Esophagus squamous epithelium (tissue), 5 donors: ENCODE measurements at regions not wholly inside any gene's neighbourhood (a gene's known extent, or its start where the extent isn't known, plus 50 kb on each side); places are given as distances from the start of the nearest gene placed in this dataset.

ENCODE experiments used
- DNase-seq: peaks from one replicate; lab custom pipeline; 2025; lab: John Stamatoyannopoulos, UW
- H3K27ac ChIP-seq, 4 donors: fragments of 200-600 bp; sonication (generic); one replicate each; pipeline ENCODE4 v1.5.1; 2016 to 2019; ENCODE audit warnings: mild to moderate bottlenecking in 1 of 4
- H3K27me3 ChIP-seq, 4 donors: fragments of 200-600 bp; sonication (generic); 1 replicate in 3 of 4; 2 replicates in 1 of 4; pipeline versions ENCODE4 v1.5.1 to v1.6.0; 2017 to 2021; ENCODE audit warnings: antibody characterized with exemption in 1 of 4
- H3K36me3 ChIP-seq, 3 donors: fragments of 200-600 bp; sonication (generic); one replicate each; pipeline ENCODE4 v1.5.1; 2016 to 2019
- H3K4me1 ChIP-seq, 3 donors: fragments of 200-600 bp; sonication (generic); one replicate each; pipeline ENCODE4 v1.5.1; 2017 to 2019
- H3K4me3 ChIP-seq, 4 donors: fragments of 200-600 bp; sonication (generic); 1 replicate in 3 of 4; 2 replicates in 1 of 4; pipeline ENCODE4 v1.5.1; 2016 to 2019; ENCODE audit warnings: mild to moderate bottlenecking in 2 of 4, moderate library complexity in 1 of 4
- H3K9me3 ChIP-seq, 3 donors: fragments of 200-600 bp; sonication (generic); one replicate each; pipeline ENCODE4 v1.5.1; 2016 to 2019
- CTCF ChIP-seq, 6 experiments: fragments of 450-650 bp in 4 of 6; fragments of 200-600 bp in 2 of 6; sonication (generic) in 2 of 6; IDR thresholded peaks; one replicate each; pipeline ENCODE4 v1.5.1; 2016 to 2019; ENCODE audit warnings: antibody characterized with exemption in 6 of 6, mild to moderate bottlenecking in 4 of 6, moderate library complexity in 4 of 6
- POLR2A ChIP-seq, 4 donors: fragments of 450-650 bp; IDR thresholded peaks; one replicate each; pipeline ENCODE4 v1.6.1; 2017; ENCODE audit warnings: antibody characterized with exemption in 4 of 4, mild to moderate bottlenecking in 4 of 4, moderate library complexity in 3 of 4
- WGBS, 2 donors: methylation state at CpG; one replicate each; pipeline ENCODE4 v1.1.5; 2018; 5-methylcytosine and 5-hydroxymethylcytosine counted together
- intact Hi-C: fragments of 100-400 bp; cut with DNase I; formaldehyde crosslinking; loops from one replicate; pipeline ENCODE4 v1.15.0; 2022
- donor health status: DM: yes; HTN: yes; CAD: no.

- 76 to 86% methylated on average over 1 of the region's 1 CpG for WGBS, 2 donors
- Histone ChIP-seq H3K27ac (no peak overlapping the region), H3K27me3 (no peaks in the 10 kb centered on the region), H3K36me3 (no peaks in the 10 kb centered on the region), H3K4me3 (no peak overlapping the region), H3K4me1 (no peaks in the 10 kb centered on the region), H3K9me3 (no peaks in the 10 kb centered on the region)
- DNase-seq: no peak
- TF ChIP-seq POLR2A (IDR thresholded peaks at IDR 0.05): no peak
- intact Hi-C loops: no loop called here
These were observed 233.2 kb upstream of the TMCO5A start for GRCh38 chr15:37701230-37701629.

GRCh38 chr15:37709669-37710068 is 224.8 kb upstream of the TMCO5A start:
- TF ChIP-seq POLR2A (IDR thresholded peaks at IDR 0.05) (no peak), CTCF (IDR thresholded peaks at IDR 0.05) (no peak)
- H3K36me3 ChIP-seq: no peaks in the 10 kb centered on the region
- no peaks in the 10 kb centered on the region for H3K4me1 ChIP-seq
- no peaks in the 10 kb centered on the region for H3K27me3 ChIP-seq
- no peak overlapping the region for H3K4me3 ChIP-seq
- peaks cover 0 to 13% (median 0%) of the 10 kb centered on the region in 3 donors for H3K9me3 ChIP-seq
- 44 to 60% methylated on average over 1 of the region's 1 CpG for WGBS, 2 donors
- intact Hi-C loops: no loop called here
- no peak overlapping the region for H3K27ac ChIP-seq
- no peak for DNase-seq

- WGBS, 2 donors: 65 to 68% methylated on average over 1 of the region's 1 CpG
- Histone ChIP-seq H3K27ac (no peak overlapping the region), H3K9me3 (peaks cover 0 to 13% (median 0%) of the 10 kb centered on the region in 3 donors), H3K4me1 (no peaks in the 10 kb centered on the region), H3K4me3 (no peak overlapping the region), H3K27me3 (no peaks in the 10 kb centered on the region), H3K36me3 (no peaks in the 10 kb centered on the region)
- TF ChIP-seq POLR2A (IDR thresholded peaks at IDR 0.05) (no peak), CTCF (IDR thresholded peaks at IDR 0.05) (no peak)
- no peak for DNase-seq
- intact Hi-C loops: no loop called here
These were observed 219.3 kb upstream of the TMCO5A start for GRCh38 chr15:37715101-37715500.

GRCh38 chr15:37720267-37720666 is 214.2 kb upstream of the TMCO5A start:
- Histone ChIP-seq H3K27me3 (no peaks in the 10 kb centered on the region), H3K27ac (no peak overlapping the region), H3K9me3 (no peaks in the 10 kb centered on the region), H3K4me1 (no peaks in the 10 kb centered on the region), H3K4me3 (no peak overlapping the region), H3K36me3 (no peaks in the 10 kb centered on the region)
- 63 to 68% methylated on average over 9 of the region's 9 CpGs for WGBS, 2 donors
- no peak for DNase-seq
- TF ChIP-seq POLR2A (IDR thresholded peaks at IDR 0.05) (no peak), CTCF (IDR thresholded peaks at IDR 0.05) (no peak)
- intact Hi-C loops: no loop called here

- no peak for DNase-seq
- H3K36me3 ChIP-seq: no peaks in the 10 kb centered on the region
- WGBS, 2 donors: 56 to 62% methylated on average over 4 to 5 of the region's 5 CpGs
These were observed 203.2 kb upstream of the TMCO5A start for GRCh38 chr15:37731146-37731746.

More at GRCh38 chr15:37731146-37731746, 203.2 kb upstream of the TMCO5A start:
- no peak overlapping the region for H3K27ac ChIP-seq
- H3K9me3 ChIP-seq: no peaks in the 10 kb centered on the region
- no peaks in the 10 kb centered on the region for H3K4me1 ChIP-seq
- H3K27me3 ChIP-seq: no peaks in the 10 kb centered on the region
- no peak overlapping the region for H3K4me3 ChIP-seq
- TF ChIP-seq POLR2A (IDR thresholded peaks at IDR 0.05) (no peak), CTCF (IDR thresholded peaks at IDR 0.05) (no peak)
- intact Hi-C loops: no loop called here
